Posterior vena cava (tissue), 2 donors: ENCODE measurements at regions not wholly inside any gene's neighbourhood (a gene's known extent, or its start where the extent isn't known, plus 50 kb on each side); places are given as distances from the start of the nearest gene placed in this dataset.

Source experiments
- DNase-seq: peaks from one replicate; pipeline ENCODE4 v3.0.0-alpha.2; 2020; ENCODE audit warnings: low spot score
- intact Hi-C, 2 donors: fragments of 100-400 bp; cut with DNase I; formaldehyde crosslinking; loops; one replicate each; pipeline versions ENCODE4 v1.14.1 to v1.14.2; 2022 to 2023
- donor health status: DM: yes; HTN: yes; CAD: no.
- donor health status: DM: yes; HTN: yes; CAD: no.

GRCh38 chr9:78808048-78808447 is 511.1 kb downstream of the PSAT1 start:
- intact Hi-C loops = no loop called here
- no peak for DNase-seq

DNA sequence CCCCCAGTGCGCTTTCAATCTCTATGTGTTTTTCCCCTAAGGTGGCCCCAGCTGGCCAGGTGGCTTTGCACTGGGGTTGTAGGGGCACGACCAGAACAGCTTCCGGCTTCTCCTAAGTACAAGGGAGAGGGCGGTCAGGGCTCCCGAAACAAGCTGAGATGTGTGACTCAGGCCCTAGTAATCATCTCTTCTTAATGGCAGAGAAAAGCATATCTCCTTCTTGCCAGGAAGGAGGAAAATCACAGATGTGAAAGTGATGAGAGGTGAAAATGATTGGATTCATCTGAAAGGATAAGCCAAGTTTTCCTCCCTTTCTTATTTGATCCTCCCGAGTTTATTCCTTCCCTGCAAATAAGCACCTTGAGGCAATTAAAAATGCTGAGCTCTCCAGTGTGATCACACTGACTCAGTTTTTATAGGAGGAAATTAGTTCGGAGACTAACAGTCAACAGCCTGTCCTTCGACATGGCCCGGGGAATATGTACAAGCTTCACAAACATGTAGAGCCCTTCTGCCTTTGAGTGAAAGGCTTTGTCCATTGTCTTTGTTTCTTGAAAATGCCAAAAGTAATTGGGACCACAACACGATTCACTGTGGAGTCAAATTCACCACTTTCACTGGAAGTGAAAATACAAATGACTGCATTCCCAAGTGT is 514.8 kb downstream of the PSAT1 start:
- no peak for DNase-seq
- intact Hi-C loops = no loop called here

GRCh38 chr9:78812665-78813064 is 515.7 kb downstream of the PSAT1 start:
- no peak for DNase-seq

GRCh38 chr9:78813602-78814180 is 516.8 kb downstream of the PSAT1 start:
- intact Hi-C loops = no loop called here
- DNase-seq = no peak

More at GRCh38 chr9:78812665-78813064, 515.7 kb downstream of the PSAT1 start:
- intact Hi-C loops = no loop called here

DNA sequence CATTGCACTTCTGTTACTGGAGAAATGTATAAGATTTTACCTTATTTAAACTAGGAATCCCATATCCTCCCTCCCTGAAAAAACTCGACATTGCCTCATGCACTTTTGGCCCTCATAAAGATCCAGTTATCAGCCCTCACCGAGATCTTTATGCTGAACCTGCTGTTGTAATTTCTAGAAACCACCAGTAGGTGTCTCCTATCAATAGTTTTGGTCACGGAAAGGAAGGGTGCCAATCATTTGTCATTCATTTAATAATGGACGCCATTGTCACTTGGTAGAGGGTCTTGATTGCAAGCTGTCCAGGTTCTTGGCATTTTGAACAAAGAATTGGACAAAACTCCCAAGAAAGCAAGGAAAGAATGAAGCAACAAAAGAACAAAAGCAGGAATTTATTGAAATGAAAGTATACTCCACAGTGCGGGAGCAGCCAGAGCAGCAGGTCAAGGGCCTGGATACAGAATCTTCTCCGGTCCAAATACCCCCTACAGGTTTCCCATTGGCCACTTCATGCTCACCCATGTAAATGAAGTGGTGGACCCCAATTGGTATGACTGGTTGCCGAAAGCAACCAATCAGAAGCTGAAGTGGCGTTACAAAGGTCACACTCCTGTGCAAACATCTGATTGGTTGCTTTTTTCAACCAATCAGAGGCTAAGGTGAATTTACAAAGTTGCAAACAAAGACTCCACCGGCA is 524.3 kb downstream of the PSAT1 start:
- intact Hi-C loops = loop anchor here in 1 of 2 donors (10.0 kb wide), 1 partner anchor 1034 kb away; no protein-coding TSS in a partner anchor

GRCh38 chr9:78826527-78826926 is 529.6 kb downstream of the PSAT1 start:
- intact Hi-C loops = loop anchor here in 1 of 2 donors (10.0 kb wide), 1 partner anchor 1028 kb away; no protein-coding TSS in a partner anchor
- no peak for DNase-seq

More for the DNA sequence above, 524.3 kb downstream of the PSAT1 start:
- DNase-seq = no peak

- intact Hi-C loops = loop anchor here in 1 of 2 donors (10.0 kb wide), 1 partner anchor 1026 kb away; no protein-coding TSS in a partner anchor
- DNase-seq = no peak
Observed at GRCh38 chr9:78828521-78828920, 531.6 kb downstream of the PSAT1 start.

DNA sequence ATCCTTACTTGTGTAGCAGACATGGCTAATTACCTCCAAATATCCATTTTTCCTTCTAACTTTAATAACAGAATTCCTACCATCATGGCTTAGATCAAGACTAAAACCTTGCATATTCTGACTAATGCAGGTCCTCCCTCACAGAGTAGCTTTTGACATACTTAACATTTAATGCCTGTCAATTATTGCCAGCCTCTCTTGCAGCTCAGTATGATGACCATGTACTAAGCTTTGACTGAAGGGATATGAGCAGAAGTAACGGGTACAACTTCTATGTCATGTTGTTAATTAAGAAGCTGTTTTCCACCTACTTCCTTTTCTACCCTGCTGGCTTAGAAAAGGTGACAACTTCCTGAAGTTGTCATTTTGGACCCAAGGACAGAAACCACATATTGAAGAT is 533.4 kb downstream of the PSAT1 start:
- no peak for DNase-seq
- intact Hi-C loops = loop anchor here in 1 of 2 donors (2.0 kb wide), 1 partner anchor 76 kb away; no protein-coding TSS in a partner anchor

DNA sequence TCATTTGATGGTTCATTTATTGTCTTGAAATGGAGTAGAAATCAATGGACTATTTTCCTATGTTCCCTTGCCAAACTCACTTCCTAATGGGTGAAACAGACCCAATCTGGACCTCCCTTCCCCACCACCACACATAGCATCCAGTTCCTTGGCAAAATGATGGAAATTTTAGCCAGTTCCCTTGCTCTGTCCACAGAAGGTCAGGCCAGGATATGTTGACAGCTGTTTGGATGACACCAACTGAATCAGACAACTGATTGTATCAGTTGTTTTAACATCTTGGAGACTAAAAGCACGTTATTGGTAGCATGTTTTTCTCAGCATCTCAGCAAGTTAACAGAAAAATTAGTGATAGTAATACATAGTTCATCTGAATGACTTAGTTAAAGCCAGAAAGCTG is 534.8 kb downstream of the PSAT1 start:
- intact Hi-C loops = loop anchor here in 1 of 2 donors (2.0 kb wide), 1 partner anchor 77 kb away; no protein-coding TSS in a partner anchor
- DNase-seq = no peak

GRCh38 chr9:78835928-78836450 is 539.1 kb downstream of the PSAT1 start:
- no peak for DNase-seq
- intact Hi-C loops = no loop called here

DNA sequence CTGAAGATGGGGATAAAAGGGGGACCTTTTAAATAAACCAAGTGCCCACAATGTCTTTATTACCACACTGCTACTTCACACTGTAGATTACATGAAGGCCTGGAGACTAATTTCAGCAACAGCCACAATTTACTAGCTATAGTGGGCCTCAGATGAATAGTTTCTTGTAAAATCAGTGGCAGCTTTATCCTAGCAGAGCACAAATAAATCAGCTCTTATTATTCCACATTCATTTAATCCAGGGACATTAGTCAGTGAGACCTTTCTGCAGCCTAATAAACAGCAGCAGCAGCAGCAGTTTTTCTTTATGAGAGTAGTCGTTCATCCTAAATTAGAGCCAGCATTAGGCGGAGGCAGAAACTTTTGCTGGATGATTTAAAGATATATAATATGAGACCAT is 542.3 kb downstream of the PSAT1 start:
- no peak for DNase-seq
- intact Hi-C loops = no loop called here

DNA sequence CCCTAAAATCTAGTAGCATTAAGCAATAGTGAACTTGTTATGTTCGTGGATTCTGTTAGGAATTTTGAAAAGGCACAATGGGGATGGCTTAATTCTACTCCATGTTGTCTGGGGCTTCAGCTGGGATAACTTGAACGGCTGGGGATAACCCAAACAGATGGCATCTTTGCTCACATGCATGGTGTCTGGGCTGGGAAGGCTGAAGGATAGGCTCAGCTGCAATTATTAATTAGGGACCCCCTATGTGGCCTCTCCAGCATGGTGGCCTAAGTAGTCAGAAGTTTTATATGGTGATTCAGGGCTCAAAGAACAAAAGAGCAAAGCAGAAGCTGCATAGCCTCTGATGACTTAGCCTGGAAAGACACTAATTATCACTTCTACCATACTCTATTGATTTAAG is 551.1 kb downstream of the PSAT1 start:
- intact Hi-C loops = no loop called here

GRCh38 chr9:78856144-78856543 is 559.2 kb downstream of the PSAT1 start:
- DNase-seq = no peak
- intact Hi-C loops = no loop called here

More for the DNA sequence above, 551.1 kb downstream of the PSAT1 start:
- DNase-seq = no peak

DNA sequence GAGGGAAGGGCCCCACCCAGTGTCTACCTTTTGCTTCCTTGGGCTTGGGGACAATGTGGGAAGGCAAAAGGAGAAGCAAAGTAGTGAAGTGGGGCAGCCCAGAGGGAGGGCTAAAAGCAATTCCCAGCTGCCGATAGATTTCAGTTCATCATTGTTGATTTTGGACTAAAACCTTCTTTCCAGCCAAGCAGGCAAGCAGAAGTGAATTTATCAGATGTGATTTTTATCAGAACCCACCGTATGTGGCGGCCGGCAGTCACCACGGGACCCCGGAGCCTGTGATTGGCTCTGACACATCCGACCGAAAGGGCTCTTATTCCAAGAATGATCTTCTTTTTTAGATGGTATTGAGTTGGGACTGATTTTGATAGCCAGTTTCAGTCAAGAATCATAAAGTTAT is 559.9 kb downstream of the PSAT1 start:
- DNase-seq = no peak
- intact Hi-C loops = loop anchor here in 1 of 2 donors (1.0 kb wide), 1 partner anchor 27 kb away; no protein-coding TSS in a partner anchor

DNA sequence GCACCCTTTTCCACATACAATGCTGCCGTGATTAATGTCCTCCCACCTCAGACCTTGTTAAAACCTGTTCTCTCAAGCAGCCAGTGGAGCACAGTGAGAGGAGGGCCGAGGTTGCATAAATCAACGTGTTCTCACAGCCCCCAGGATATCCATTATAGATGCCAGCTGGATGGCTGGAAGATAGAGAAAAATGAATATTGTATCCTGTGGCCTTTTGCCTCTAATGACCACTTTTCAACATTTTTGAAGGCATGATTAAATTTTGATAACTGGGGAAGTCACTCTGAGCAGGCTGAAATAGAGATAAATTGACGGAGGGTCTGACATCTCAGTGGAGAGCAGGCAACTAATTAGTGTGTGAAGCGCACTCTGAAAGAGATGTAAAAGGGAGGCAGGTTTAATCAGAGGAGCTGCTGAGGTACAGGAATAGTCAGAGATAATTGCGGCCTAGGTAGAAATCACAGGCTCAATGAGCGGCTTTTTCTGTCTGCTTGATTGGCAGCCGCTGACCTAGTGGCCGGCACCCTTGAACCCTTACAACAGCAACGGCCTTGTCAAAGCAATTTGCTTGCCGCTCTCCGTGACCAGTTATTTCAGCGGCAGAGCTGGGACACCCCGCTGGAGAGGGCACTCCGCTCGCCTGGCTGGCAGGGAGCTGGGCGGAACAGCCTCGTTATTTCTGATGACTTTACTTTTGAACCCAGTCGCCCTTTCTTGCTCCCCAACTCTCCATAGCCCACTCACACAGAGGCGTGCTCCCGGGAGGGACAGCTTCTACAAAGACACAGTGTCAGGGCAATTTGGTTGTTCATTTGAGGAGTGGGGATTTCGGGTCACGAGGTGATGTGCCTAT is 560.7 kb downstream of the PSAT1 start:
- intact Hi-C loops = loop anchor here in 1 of 2 donors (1.0 kb wide), 1 partner anchor 28 kb away; no protein-coding TSS in a partner anchor
- no peak for DNase-seq

DNA sequence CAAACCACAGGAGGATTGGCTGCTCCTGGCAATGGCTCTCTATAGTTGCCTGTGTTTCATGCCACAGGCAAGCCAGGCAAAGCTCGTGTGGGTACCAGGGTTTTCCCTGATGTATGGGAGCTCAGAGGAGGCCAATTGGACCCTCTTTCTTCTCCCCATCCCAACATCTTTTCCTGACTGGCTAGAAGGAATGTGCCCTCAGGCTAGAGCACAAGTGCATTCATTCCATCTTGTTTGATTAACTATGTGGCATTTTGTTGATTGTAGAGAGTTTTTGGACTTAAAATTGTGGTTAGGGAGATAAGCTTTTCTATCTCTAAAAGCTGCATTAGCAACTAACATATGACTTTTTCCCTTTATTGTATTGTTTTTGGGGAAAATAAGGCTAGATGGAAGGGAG is 561.3 kb downstream of the PSAT1 start:
- intact Hi-C loops = no loop called here

GRCh38 chr9:78860801-78861475 is 564.0 kb downstream of the PSAT1 start:
- no peak for DNase-seq
- intact Hi-C loops = no loop called here

More for the DNA sequence above, 561.3 kb downstream of the PSAT1 start:
- DNase-seq = no peak

DNA sequence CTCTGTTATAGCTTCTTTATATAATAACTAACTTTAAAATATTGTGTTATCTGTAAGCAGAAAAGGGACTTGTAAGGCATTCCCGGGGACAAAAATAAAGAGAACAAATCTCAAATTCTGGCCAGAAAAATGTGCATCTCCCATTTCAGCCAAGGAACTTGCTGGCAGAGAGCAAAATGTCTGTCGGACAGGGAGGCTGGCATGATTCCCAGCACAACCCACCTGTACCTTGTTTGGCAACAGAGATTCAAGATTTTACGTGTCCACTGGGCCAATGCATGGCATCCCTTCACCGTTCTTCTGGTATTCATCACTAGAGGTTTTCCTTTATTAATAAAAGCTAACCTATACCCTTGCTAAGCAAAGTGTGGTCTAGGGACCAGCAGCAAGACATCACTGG is 566.6 kb downstream of the PSAT1 start:
- intact Hi-C loops = no loop called here
- no peak for DNase-seq
